Dermis microvascular lymphatic vessel endothelial cell (primary cell): ENCODE measurements at regions not wholly inside any gene's neighbourhood (a gene's known extent, or its start where the extent isn't known, plus 50 kb on each side); places are given as distances from the start of the nearest gene placed in this dataset.

Experiments used
- DNase-seq, 2 donors: peaks; one replicate each; pipeline versions ENCODE4 v3.0.0 to v3.0.0-alpha.2; 2010; ENCODE audit warnings: low read depth in 2 of 2

DNA sequence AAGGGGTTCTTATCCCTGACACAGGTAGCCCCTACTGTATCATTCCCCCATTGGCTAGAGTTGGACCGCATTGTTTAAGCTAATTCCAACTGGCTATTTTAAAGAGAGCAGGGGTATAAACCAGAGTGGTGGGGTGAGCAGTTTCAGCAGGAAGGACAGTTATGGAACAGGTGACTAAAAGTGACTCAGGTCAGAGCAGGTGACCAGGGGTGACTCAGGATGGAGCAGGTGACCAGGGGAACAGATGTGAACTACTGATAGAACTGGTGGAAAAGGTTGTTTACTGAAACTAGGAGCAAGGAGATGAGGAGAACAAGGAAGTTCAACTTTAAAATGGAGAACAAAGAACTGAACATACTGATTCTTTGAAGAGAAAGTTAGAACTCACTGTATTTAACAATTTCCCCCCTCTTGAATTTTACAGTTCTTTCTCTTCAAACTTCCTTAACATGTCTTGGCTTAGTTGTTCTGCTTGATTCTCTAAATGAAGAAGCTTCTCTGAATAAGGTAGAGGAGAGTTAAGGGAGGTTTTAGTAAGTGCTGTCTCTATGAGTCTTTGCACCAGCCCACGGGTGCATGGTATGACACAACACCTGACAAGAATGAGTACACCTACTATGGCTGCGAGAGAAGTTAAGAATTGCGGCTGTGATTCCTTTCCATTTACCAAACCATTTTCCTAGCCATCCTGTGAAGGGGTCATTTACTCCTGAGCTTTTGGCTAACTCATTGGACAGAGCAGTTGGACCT lies 83.4 kb upstream of the WNT7A start:
- no peak for DNase-seq

GRCh38 chr3:13954741-13955483 lies 75.0 kb upstream of the WNT7A start:
- DNase-seq: no peak

GRCh38 chr3:13954266-13954665 lies 74.4 kb upstream of the WNT7A start:
- DNase-seq: no peak

- DNase-seq: no peak
Measured at GRCh38 chr3:13951184-13951583, 71.3 kb upstream of the WNT7A start.

DNA sequence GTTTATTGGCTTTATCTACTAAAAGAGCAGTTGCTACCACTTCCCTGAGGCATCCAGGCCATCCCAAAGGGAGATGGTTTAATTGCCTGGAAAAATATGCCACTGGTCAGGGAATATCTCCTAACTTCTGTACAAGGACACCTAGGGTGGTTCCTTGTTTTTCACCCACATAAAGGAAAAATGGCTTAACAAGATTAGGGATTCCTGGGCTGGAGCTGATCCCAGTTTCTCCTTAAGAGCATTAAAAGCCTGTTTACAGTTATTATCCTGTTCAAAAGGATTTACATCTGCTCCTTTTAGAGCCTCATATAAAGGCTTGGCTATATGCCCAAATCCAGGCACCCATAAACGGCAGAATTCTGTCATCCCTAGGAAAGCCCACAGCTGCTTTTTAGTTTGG lies 70.2 kb upstream of the WNT7A start:
- no peak for DNase-seq

DNA sequence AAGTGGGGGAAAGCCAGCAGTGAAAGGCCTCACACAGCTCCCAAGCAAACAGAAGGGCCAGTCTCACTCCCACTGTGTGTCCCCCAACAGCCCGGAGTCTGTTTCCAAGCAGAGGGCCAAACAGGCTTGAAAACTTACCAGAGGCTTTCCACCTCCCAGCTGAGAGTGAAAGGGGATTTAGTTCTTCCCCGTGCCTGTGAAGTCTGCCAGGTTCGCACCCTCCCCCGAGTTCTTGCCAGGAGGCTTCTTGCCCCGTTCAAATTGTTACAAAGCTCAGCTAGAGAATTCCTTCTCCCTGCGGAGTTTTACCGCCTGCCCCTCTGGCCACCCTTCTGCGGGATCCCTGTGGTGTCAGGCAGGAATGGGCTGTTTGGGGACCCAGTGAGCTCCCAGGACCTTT lies 68.0 kb upstream of the WNT7A start:
- DNase-seq: no peak

DNA sequence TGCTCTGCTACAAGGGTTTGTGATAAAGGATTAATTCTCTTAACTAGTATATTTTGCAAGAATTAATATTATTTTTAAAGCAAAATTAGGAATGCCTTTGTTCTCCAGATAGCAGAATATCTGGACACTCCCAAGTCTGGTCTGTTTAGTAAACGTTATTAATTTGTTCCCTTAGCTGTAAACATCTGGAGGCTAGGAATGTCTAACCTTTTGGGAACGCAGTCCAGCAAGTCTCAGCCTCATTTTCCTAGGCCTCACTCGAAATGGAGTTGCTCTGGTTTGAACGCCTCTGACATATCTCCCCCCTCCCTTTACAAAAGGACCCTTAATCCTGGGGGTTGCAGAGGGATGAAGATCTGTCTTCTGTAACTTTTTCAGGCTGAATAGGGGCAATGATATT lies 59.3 kb upstream of the WNT7A start:
- no peak for DNase-seq

GRCh38 chr3:13937131-13937530 lies 57.3 kb upstream of the WNT7A start:
- DNase-seq: no peak

GRCh38 chr3:13935494-13936094 lies 55.7 kb upstream of the WNT7A start:
- DNase-seq: no peak

DNA sequence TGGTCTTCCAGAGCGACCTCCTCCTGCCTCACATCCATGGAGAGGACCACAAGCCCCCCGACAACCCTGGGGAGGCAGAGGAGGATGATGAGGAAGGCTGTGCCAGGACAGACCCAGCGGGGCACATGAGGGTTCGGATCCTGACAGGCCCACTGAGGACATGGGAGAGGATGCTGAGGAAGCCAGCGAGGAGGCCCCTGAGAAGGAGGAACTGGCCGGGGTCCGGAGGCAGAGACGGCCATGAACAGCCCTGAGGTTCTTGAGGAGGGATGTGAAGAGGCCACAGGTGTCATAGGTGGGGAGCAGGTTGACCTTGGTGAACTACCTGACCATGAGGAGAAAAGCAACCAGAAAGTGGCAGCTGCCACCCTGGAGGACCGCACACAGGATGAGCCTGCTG lies 54.9 kb upstream of the WNT7A start:
- DNase-seq: no peak

DNA sequence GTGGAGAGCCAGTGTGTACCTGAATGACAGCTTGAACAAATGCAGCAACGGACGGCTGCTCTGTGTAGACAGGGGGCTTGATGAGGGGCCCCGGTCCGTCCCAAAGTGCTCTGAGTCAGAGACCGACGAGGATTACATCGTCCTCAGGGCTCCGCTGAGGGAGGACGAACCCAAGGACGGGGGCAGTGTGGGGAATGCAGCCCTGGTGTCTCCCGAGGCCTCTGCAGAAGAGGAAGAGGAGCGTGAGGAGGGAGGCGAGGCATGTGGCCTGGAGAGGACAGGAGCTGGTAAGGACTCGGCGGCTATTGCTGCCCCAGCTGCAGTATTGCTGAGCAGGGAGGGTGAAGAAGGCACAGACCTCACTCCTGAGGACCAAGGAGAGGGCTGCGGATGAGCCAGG lies 54.4 kb upstream of the WNT7A start:
- DNase-seq: no peak

DNA sequence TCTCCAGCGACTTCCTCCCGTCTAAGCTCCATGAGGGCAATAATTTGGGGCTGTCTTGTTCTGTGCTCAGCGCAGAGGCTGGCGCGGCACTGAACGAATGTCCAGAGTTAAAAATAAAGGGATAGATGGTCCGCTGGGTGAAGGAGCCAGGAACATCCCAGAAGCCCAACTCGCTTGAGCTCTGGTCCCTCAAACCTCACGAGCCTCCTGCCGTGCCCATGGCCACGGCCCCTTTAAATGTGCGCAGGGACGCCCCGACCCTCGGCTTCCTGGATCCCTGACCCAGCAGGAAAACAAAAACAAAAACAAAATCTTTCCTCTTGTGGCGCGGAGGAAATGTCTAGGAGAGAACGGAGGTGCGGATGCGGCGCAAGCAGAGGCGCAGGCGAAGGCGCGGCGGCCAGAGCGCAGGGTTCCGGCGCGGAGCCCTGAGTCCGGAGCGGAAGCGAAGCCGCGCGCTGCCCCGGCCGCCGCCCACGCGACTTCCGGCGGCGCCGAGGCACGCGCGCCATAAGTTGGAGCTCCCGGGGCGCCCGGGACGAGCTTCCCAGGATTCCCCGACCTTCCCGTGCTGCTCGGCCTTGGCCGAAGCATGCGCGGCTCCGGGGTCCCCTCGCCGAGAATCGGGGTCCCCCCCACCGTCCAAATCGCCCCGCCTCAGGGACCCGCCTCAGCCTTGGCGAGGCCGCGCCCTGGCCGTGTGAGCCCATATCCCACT lies 52.9 kb upstream of the WNT7A start:
- no peak for DNase-seq

- DNase-seq: no peak
Measured at GRCh38 chr3:13931172-13931571, 51.3 kb upstream of the WNT7A start.
